Ovary (tissue), 7 donors: ENCODE measurements at regions not wholly inside any gene's neighbourhood (a gene's known extent, or its start where the extent isn't known, plus 50 kb on each side); places are given as distances from the start of the nearest gene placed in this dataset.

Source experiments
- DNase-seq, 5 donors: peaks; one replicate each; pipeline ENCODE4 v3.0.0-alpha.2; 2019 to 2020
- H3K27ac ChIP-seq, 2 donors: fragments of 200-600 bp; one replicate each; pipeline versions ENCODE4 v1.5.1 to v1.8.0; 2019 to 2022
- H3K27me3 ChIP-seq: fragments of 200-600 bp; one replicate; pipeline ENCODE4 v1.8.0; 2022
- H3K36me3 ChIP-seq: fragments of 200-600 bp; sonication (generic); one replicate; pipeline ENCODE4 v1.5.1; 2019
- H3K4me1 ChIP-seq: one replicate; pipeline ENCODE4 v1.8.1; 2013; ENCODE audit warnings: mild to moderate bottlenecking, moderate library complexity; ENCODE audit not compliant: insufficient read depth
- H3K4me3 ChIP-seq: fragments of 200-600 bp; sonication (generic); one replicate; pipeline ENCODE4 v1.5.1; 2017
- H3K9me3 ChIP-seq, 2 donors: fragments of 200-600 bp in 1 of 2; sonication (generic) in 1 of 2; one replicate each; pipeline versions ENCODE4 v1.5.1 to v1.8.1; 2013 to 2019; ENCODE audit warnings: mild to moderate bottlenecking in 1 of 2, moderate library complexity in 1 of 2
- CTCF ChIP-seq, 3 donors: fragments of 450-650 bp in 2 of 3; fragments of 200-600 bp in 1 of 3; IDR thresholded peaks; one replicate each; pipeline versions ENCODE4 v1.5.1 to v1.8.0; 2016 to 2022; ENCODE audit warnings: antibody characterized with exemption in 3 of 3, mild to moderate bottlenecking in 1 of 3
- EP300 ChIP-seq: sonication (generic); formaldehyde crosslinking; IDR thresholded peaks from one replicate; pipeline ENCODE4 v1.6.1; 2017; ENCODE audit warnings: antibody characterized with exemption
- POLR2A ChIP-seq: fragments of 450-650 bp; IDR thresholded peaks from one replicate; pipeline ENCODE4 v1.6.1; 2017; ENCODE audit warnings: antibody characterized with exemption, mild to moderate bottlenecking, moderate library complexity
- WGBS, 3 donors: extraction: QIAGEN DNeasy Blood & Tissue Kit in 1 of 3; methylation state at CpG; one replicate each; pipeline versions ENCODE4 v1.1.5 to v1.1.7; 2013 to 2017; 5-methylcytosine and 5-hydroxymethylcytosine counted together
- intact Hi-C, 4 donors: fragments of 100-400 bp; cut with DNase I; formaldehyde crosslinking; loops; one replicate each; pipeline versions ENCODE4 v1.11.0 to v1.15.1; 2022 to 2023
- donor health status: DM: no; HTN: no; CAD: no; lungs with moderate emphysema.
- donor health status: DM: no; HTN: no; CAD: no.
- donor health status: Bipolar disorder and iron deficiency.
- donor health status: DM: no; HTN: no; CAD: no.
- donor health status: DM: yes; HTN: yes; CAD: no.

GRCh38 chr5:7000310-7000709, 287.1 kb downstream of the TENT4A start:
- Histone ChIP-seq H3K4me1 (no peaks in the 10 kb centered on the region), H3K9me3 (no peaks in the 10 kb centered on the region), H3K36me3 (no peaks in the 10 kb centered on the region), H3K27ac (no peak overlapping the region), H3K4me3 (no peak overlapping the region), H3K27me3 (no peaks in the 10 kb centered on the region)
- intact Hi-C loops, result no loop called here
- TF ChIP-seq EP300, result no peak
- TF ChIP-seq POLR2A, result no peak
- no peak for TF ChIP-seq CTCF (IDR thresholded peaks at IDR 0.05)
- DNase-seq, result no peak
- WGBS, 3 donors, result 31 to 40% (median 37%) methylated on average over 4 of the region's 4 CpGs

- Histone ChIP-seq H3K36me3 (no peaks in the 10 kb centered on the region), H3K27ac (no peak overlapping the region), H3K4me3 (no peak overlapping the region), H3K27me3 (no peaks in the 10 kb centered on the region), H3K9me3 (no peaks in the 10 kb centered on the region), H3K4me1 (no peaks in the 10 kb centered on the region)
- 43 to 61% (median 54%) methylated on average over 6 of the region's 6 CpGs for WGBS, 3 donors
- no peak for DNase-seq
- no peak for TF ChIP-seq POLR2A
- TF ChIP-seq EP300, result no peak
- TF ChIP-seq CTCF (IDR thresholded peaks at IDR 0.05), result no peak
- intact Hi-C loops, result no loop called here
These were observed 297.4 kb downstream of the TENT4A start for GRCh38 chr5:7010591-7010990.

DNA sequence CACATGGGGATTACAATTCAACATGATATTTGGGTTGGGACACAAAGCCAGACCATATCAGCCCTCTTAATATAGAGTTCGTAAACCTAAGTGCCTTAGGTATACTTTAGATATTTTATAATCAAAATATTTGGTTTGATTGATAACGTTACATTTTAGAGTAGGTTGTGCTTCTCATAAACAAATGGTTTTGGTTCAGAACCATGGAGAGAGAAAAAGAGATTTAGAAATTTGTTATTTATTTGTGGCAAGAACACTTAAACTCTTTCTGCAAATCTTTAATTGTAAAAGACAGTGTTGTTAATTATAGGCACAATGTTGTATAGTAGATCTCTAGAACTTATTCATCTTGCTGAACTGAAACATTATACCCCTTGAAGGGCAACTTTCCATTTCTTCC, 298.8 kb downstream of the TENT4A start:
- Histone ChIP-seq H3K4me1 (no peaks in the 10 kb centered on the region), H3K36me3 (no peaks in the 10 kb centered on the region), H3K4me3 (no peak overlapping the region), H3K9me3 (no peaks in the 10 kb centered on the region), H3K27ac (no peak overlapping the region), H3K27me3 (no peaks in the 10 kb centered on the region)
- DNase-seq, result no peak
- TF ChIP-seq POLR2A (no peak), CTCF (IDR thresholded peaks at IDR 0.05) (no peak), EP300 (no peak)
- intact Hi-C loops, result no loop called here
- WGBS, 3 donors, result 71 to 76% (median 73%) methylated on average over 2 of the region's 2 CpGs

GRCh38 chr5:7014611-7015010, 301.4 kb downstream of the TENT4A start:
- 54 to 70% (median 63%) methylated on average over 2 of the region's 2 CpGs for WGBS, 3 donors
- TF ChIP-seq POLR2A (no peak), EP300 (no peak), CTCF (IDR thresholded peaks at IDR 0.05) (no peak)
- DNase-seq, result no peak
- intact Hi-C loops, result no loop called here
- Histone ChIP-seq H3K4me1 (no peaks in the 10 kb centered on the region), H3K27ac (no peak overlapping the region), H3K4me3 (no peak overlapping the region), H3K36me3 (no peaks in the 10 kb centered on the region), H3K9me3 (peaks cover 0 to 3% of the 10 kb centered on the region in 2 donors), H3K27me3 (no peaks in the 10 kb centered on the region)
